ENCODE measurements at regions not wholly inside any gene's neighbourhood (a gene's known extent, or its start where the extent isn't known, plus 50 kb on each side); places are given as distances from the start of the nearest gene placed in this dataset.

- H3K27me3 Mint-ChIP-seq (ENCODE audit: low read depth) = no peaks in the 10 kb centered on the region
- Histone ChIP-seq H4K8ac (replicated peaks; ENCODE audit: insufficient read length, low read depth, low read length) (no peak overlapping the region), H3K9me3 (ENCODE audit: control insufficient read depth, low read depth, low read length) (no peaks in the 10 kb centered on the region), H2BK15ac (ENCODE audit: low read depth, low read length) (no peak overlapping the region), H3K14ac (ENCODE audit: insufficient read depth, low read length) (no peak overlapping the region), H2AK5ac (ENCODE audit: insufficient read length, low read length) (no peak overlapping the region), H2BK12ac (ENCODE audit: insufficient read length, low read depth, low read length) (no peak overlapping the region), H3K79me2 (ENCODE audit: insufficient read depth, low read length) (no peaks in the 10 kb centered on the region), H3K23me2 (ENCODE audit: insufficient read length, low read depth, low read length, poor library complexity, severe bottlenecking) (no peaks in the 10 kb centered on the region), H3K9ac (ENCODE audit: extremely low read depth, insufficient read length, low read length) (no peak overlapping the region), H3K27ac (ENCODE audit: insufficient read length, low read depth, low read length) (no peak overlapping the region), H2AFZ (ENCODE audit: low read length) (no peak overlapping the region), H4K91ac (ENCODE audit: insufficient read length, low read depth, low read length) (no peak overlapping the region), H3K4me2 (ENCODE audit: insufficient read depth, insufficient read length, low read length) (no peak overlapping the region), H2BK5ac (ENCODE audit: insufficient read length, low read length) (no peak overlapping the region), H3T11ph (ENCODE audit: low read length) (no peak overlapping the region), H4K20me1 (ENCODE audit: control insufficient read depth, insufficient read depth, insufficient read length) (no peaks in the 10 kb centered on the region), H3K56ac (ENCODE audit: insufficient read length, low read depth, low read length) (no peak overlapping the region), H3K4me1 (ENCODE audit: insufficient read depth, low read length) (no peaks in the 10 kb centered on the region), H3K79me1 (ENCODE audit: insufficient read depth, low read depth, low read length, poor library complexity, severe bottlenecking) (no peaks in the 10 kb centered on the region), H2BK20ac (ENCODE audit: low read depth, low read length, poor library complexity, severe bottlenecking) (no peak overlapping the region), H3K27me3 (ENCODE audit: insufficient read depth, low read length) (no peaks in the 10 kb centered on the region), H3K18ac (ENCODE audit: insufficient read length, low read depth, low read length) (no peak overlapping the region), H2BK120ac (ENCODE audit: low read depth, low read length, poor library complexity, severe bottlenecking) (no peak overlapping the region), H3K4ac (ENCODE audit: low read depth, low read length) (no peak overlapping the region), H3K23ac (ENCODE audit: insufficient read length, low read depth, low read length) (no peak overlapping the region), H4K5ac (ENCODE audit: insufficient read length, low read depth, low read length) (no peak overlapping the region)
- peaks cover 8 to 12% of the 10 kb centered on the region in 2 experiments; a peak in 3 of 4 replicates for H3K4me1 Mint-ChIP-seq
- DNase-seq = no peak
- peaks cover 7% of the 10 kb centered on the region in 2 experiments for H3K9me3 Mint-ChIP-seq
- no CpG with 5 or more reads among the region's 3 CpGs for WGBS (ENCODE audit: extremely low coverage, insufficient read length, low lambda C conversion rate)
- peaks cover 0 to 4% (median 4%) of the 10 kb centered on the region in 3 experiments; a peak in 5 of 7 replicates for H3K36me3 Mint-ChIP-seq (ENCODE audit: insufficient read depth in 1 of 3, low read depth in 3 of 3)
- TF ChIP-seq CTCF (conservative IDR thresholded peaks at IDR 0.05) = no peak
- no peak overlapping the region for H3K27ac Mint-ChIP-seq
- no peak overlapping the region for H3K4me3 Mint-ChIP-seq
Measured at GRCh38 chr4:117889978-117890377, 144.3 kb upstream of the NDST3 start.

All from H9 (cell line).